ENCODE measurements at regions not wholly inside any gene's neighbourhood (a gene's known extent, or its start where the extent isn't known, plus 50 kb on each side); places are given as distances from the start of the nearest gene placed in this dataset.

DNA sequence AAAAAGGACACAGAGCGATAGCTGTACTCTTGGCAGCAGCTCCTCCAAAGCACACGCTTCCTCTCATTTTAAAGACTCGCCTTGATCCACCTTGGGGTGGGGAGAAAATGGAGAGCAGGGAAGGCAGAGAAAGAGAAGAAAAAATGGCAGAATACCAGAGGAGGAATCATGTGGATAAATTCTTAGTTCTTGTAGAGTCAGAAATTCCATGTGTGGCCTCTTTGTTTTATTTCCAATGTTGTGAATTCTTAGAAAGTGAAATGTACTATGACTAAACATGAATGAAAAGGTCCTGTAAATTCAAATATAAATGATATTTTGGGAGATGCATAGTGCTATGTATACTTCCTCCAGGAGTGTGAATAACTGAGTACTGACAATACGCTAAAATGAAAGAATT, 89.7 kb upstream of the SESTD1 start:
- no peaks in the 10 kb centered on the region for H3F3A ChIP-seq (ENCODE audit: low read depth)
- H3K27me3 ChIP-seq (ENCODE audit: insufficient read depth, low read length, poor library complexity, severe bottlenecking): no peaks in the 10 kb centered on the region
- H3K4me3 ChIP-seq (ENCODE audit: low read length, poor library complexity, severe bottlenecking): no peak overlapping the region
- H3K9ac ChIP-seq (ENCODE audit: low read depth, low read length, poor library complexity, severe bottlenecking): no peak overlapping the region
- no peaks in the 10 kb centered on the region for H3K79me2 ChIP-seq (ENCODE audit: insufficient read depth, low read length)
- TF ChIP-seq EZH2phosphoT487 (IDR thresholded peaks at IDR 0.05; ENCODE audit: borderline replicate concordance): no peak
- TF ChIP-seq, protein P1, sequence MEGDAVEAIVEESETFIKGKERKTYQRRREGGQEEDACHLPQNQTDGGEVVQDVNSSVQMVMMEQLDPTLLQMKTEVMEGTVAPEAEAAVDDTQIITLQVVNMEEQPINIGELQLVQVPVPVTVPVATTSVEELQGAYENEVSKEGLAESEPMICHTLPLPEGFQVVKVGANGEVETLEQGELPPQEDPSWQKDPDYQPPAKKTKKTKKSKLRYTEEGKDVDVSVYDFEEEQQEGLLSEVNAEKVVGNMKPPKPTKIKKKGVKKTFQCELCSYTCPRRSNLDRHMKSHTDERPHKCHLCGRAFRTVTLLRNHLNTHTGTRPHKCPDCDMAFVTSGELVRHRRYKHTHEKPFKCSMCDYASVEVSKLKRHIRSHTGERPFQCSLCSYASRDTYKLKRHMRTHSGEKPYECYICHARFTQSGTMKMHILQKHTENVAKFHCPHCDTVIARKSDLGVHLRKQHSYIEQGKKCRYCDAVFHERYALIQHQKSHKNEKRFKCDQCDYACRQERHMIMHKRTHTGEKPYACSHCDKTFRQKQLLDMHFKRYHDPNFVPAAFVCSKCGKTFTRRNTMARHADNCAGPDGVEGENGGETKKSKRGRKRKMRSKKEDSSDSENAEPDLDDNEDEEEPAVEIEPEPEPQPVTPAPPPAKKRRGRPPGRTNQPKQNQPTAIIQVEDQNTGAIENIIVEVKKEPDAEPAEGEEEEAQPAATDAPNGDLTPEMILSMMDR (conservative IDR thresholded peaks at IDR 0.05; ENCODE audit: low read length): no peak
- no peak overlapping the region for H2AFZ ChIP-seq (ENCODE audit: low read length)
- no peaks in the 10 kb centered on the region for H3K9me2 ChIP-seq (replicated peaks; ENCODE audit: low read depth, low read length)
- H3K4me1 ChIP-seq (ENCODE audit: insufficient read depth, low read length, poor library complexity, severe bottlenecking): no peaks in the 10 kb centered on the region
- H3K4me2 ChIP-seq (ENCODE audit: low read depth, low read length, poor library complexity, severe bottlenecking): no peak overlapping the region
- H3K9me3 ChIP-seq (ENCODE audit: insufficient read depth, low read depth, low read length): no peaks in the 10 kb centered on the region
- no peaks in the 10 kb centered on the region for H3K36me3 ChIP-seq (ENCODE audit: insufficient read depth, low read length)
- H4K20me1 ChIP-seq (ENCODE audit: insufficient read depth, low read length, poor library complexity, severe bottlenecking): no peaks in the 10 kb centered on the region

DNA sequence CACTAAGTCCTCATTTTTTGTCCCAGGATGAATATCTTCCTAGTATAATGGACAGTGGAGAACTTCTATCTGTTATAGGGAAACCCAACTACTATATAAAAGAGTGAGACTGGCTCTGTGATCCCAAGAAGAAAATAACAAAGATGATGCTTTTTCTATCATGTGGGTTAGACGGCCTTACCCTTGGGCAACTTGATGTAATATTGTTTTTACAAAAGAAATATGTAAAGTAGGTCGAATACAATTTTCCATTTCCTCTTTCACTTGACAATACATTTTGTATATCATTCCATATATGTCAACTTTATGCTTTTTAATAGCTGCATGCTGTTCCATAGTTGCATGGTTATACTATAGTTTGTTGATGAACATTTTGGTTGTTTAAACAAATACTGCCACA, 87.5 kb upstream of the SESTD1 start:
- H3K4me1 ChIP-seq (ENCODE audit: insufficient read depth, low read length, poor library complexity, severe bottlenecking): no peaks in the 10 kb centered on the region
- no peaks in the 10 kb centered on the region for H3K36me3 ChIP-seq (ENCODE audit: insufficient read depth, low read length)
- H3K9ac ChIP-seq (ENCODE audit: low read depth, low read length, poor library complexity, severe bottlenecking): no peak overlapping the region
- H4K20me1 ChIP-seq (ENCODE audit: insufficient read depth, low read length, poor library complexity, severe bottlenecking): no peaks in the 10 kb centered on the region
- no peak for TF ChIP-seq EZH2phosphoT487 (IDR thresholded peaks at IDR 0.05; ENCODE audit: borderline replicate concordance)
- TF ChIP-seq, protein P1 (conservative IDR thresholded peaks at IDR 0.05; ENCODE audit: low read length): no peak
- no peaks in the 10 kb centered on the region for H3F3A ChIP-seq (ENCODE audit: low read depth)
- H2AFZ ChIP-seq (ENCODE audit: low read length): no peak overlapping the region
- H3K9me2 ChIP-seq (replicated peaks; ENCODE audit: low read depth, low read length): no peaks in the 10 kb centered on the region
- H3K79me2 ChIP-seq (ENCODE audit: insufficient read depth, low read length): no peaks in the 10 kb centered on the region
- no peak overlapping the region for H3K4me3 ChIP-seq (ENCODE audit: low read length, poor library complexity, severe bottlenecking)
- H3K9me3 ChIP-seq (ENCODE audit: insufficient read depth, low read depth, low read length): no peaks in the 10 kb centered on the region
- H3K27me3 ChIP-seq (ENCODE audit: insufficient read depth, low read length, poor library complexity, severe bottlenecking): no peaks in the 10 kb centered on the region
- no peak overlapping the region for H3K4me2 ChIP-seq (ENCODE audit: low read depth, low read length, poor library complexity, severe bottlenecking)

DNA sequence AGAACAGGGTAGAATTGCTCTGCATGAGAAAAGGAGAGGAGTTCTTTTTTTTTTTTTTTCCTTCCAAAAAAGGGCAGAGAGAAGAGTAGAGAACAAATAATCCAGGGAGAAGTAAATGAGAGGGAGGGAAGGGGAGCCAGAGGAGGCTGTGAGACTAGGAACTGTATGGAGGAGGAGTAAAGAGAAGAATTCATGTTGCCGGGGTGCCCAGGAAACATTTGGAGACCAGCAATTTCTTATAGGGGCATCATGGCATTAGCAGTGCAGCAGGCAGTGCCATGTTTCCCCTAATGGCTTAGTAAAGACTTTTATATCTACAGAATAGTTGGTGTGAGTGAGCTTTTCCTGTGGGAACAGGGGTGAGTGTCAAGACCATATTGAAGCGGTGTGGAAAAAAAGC, 86.4 kb upstream of the SESTD1 start:
- Histone ChIP-seq H3K79me2 (ENCODE audit: insufficient read depth, low read length) (no peaks in the 10 kb centered on the region), H3F3A (ENCODE audit: low read depth) (no peaks in the 10 kb centered on the region), H3K27me3 (ENCODE audit: insufficient read depth, low read length, poor library complexity, severe bottlenecking) (no peaks in the 10 kb centered on the region), H3K4me3 (ENCODE audit: low read length, poor library complexity, severe bottlenecking) (no peak overlapping the region), H4K20me1 (ENCODE audit: insufficient read depth, low read length, poor library complexity, severe bottlenecking) (no peaks in the 10 kb centered on the region), H3K36me3 (ENCODE audit: insufficient read depth, low read length) (no peaks in the 10 kb centered on the region), H3K4me2 (ENCODE audit: low read depth, low read length, poor library complexity, severe bottlenecking) (no peak overlapping the region), H2AFZ (ENCODE audit: low read length) (no peak overlapping the region), H3K9me3 (ENCODE audit: insufficient read depth, low read depth, low read length) (no peaks in the 10 kb centered on the region), H3K9me2 (replicated peaks; ENCODE audit: low read depth, low read length) (no peaks in the 10 kb centered on the region), H3K4me1 (ENCODE audit: insufficient read depth, low read length, poor library complexity, severe bottlenecking) (no peaks in the 10 kb centered on the region), H3K9ac (ENCODE audit: low read depth, low read length, poor library complexity, severe bottlenecking) (no peak overlapping the region)
- no peak for TF ChIP-seq EZH2phosphoT487 (IDR thresholded peaks at IDR 0.05; ENCODE audit: borderline replicate concordance)
- TF ChIP-seq, protein P1 (conservative IDR thresholded peaks at IDR 0.05; ENCODE audit: low read length): no peak

Measured in Loucy (cell line).